HG03354 (cell line): ENCODE measurements at regions not wholly inside any gene's neighbourhood (a gene's known extent, or its start where the extent isn't known, plus 50 kb on each side); places are given as distances from the start of the nearest gene placed in this dataset.

Experiments
- ATAC-seq: cut with Tn5 transposase; IDR thresholded peaks from one replicate; pipeline ENCODE4 v1.9.1; 2021; ENCODE audit warnings: mild to moderate bottlenecking; ENCODE audit not compliant: unreplicated experiment, poor library complexity, severe bottlenecking

DNA sequence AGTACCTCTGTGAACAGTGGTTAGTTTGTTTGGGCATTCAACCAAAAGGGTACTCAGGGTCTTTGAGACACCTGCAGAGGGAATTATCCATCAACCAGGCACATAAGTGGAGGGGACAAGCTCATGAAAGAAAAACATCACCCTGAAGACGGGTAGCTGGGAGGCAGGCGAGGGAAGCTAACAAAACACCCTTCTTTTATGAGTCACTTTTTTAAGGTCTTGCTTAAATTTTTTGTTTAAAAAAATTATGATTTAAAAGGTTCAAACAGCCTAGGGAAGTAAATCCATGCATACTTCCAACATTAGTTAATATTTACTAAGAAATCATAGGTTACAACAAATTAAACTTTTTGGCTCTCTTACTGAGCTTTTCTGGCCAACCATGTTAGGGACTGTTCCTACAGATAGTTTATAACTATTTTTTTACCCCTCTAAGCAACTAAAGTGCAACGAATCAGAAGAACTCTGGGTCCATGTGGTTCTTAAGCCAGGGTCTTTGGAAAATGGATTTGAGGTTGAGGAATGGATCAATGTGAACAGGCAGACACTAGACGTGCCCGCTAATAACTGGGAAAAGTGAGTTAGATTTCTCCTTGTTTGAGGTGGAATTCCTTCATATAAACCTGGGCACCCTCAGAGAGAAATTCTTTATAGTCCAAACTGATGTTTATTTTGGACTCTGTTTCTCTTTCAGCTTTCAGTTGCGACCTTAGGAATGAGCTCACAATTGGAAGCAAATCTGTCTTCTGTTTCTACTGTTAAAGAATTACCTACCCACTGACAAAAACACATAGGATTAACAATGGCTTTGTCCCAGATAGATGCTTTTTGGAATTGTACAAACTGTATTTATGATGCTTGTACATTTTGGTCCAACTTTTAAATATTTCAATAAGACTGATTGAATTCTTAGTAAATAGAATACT is 123.0 kb downstream of the LYPLAL1 start:
- no peak for ATAC-seq

DNA sequence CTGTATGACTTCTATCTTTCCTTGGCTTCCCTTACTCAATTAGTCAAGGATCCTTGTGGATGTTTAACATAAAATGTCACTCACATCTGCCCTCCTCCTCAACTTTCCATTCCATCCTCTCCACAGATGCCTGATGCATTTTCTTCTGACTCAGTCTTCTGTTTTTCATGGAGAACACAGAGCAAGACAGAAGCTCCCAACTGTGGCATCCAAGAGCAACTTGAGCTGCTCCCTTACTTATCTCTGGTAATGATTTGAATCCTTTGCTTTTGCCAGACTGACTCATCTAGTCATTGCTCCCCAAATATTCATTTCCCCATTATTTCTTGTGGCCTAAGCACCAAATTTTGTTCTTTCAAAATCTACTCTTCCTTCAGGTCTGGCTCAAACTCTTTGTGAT is 120.6 kb downstream of the LYPLAL1 start:
- no peak for ATAC-seq

DNA sequence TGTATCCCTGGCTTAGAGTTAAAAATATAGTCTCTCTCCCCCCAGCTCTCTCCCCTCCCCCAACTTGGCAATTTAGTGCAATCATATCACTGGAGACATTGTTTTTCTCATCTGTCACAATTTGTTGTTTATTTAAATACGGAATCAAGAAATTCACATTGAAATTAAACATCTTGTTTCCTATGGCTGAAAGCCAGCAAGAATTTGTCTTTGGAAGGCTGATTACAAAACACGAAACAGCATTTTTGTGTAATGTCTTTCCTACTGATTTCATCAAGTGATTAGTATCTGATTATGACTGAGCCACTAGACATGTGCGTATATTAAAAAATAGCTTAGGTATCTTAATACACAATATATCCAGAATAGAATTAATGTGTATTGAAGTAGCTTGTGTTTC is 119.7 kb downstream of the LYPLAL1 start:
- no peak for ATAC-seq

- ATAC-seq, result no peak
Observed at GRCh38 chr1:219292999-219293398, 119.3 kb downstream of the LYPLAL1 start.

DNA sequence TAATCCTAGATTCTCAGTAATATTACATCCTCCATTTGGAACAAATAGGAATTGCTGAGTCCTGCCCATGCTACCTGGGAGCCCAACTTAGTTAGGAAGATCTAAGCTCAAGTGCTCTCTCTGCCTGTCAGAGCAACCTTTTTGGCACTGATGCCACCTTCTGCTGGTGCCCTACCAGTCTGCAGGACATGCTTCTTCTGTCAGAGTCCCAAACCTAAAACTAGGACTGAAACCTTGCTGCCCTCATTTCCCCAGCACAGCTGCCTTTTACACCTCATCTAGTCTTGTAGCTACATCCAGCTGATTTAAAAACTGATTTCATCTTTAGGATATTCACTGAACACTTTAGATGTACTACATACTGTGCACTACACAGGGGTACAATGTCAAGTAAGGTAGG is 118.7 kb downstream of the LYPLAL1 start:
- no peak for ATAC-seq

DNA sequence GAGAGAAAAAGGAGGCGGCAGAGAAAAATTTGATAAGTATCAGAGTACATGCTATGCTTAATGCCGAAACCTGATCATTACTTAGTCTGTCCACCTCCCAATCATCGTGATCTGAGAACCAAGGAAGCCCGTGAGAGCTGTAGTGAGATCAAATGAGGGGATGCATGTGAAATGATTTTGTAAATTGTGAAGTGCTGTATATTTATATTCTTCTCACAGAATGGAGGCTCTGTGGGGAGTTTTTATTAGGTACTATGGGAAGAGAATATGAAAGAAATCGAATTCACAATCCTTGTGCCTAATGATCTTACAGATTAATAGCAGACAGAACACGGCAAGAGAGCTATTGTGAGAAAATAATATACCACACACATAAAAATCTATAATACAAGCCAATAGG is 115.5 kb downstream of the LYPLAL1 start:
- ATAC-seq, result no peak

DNA sequence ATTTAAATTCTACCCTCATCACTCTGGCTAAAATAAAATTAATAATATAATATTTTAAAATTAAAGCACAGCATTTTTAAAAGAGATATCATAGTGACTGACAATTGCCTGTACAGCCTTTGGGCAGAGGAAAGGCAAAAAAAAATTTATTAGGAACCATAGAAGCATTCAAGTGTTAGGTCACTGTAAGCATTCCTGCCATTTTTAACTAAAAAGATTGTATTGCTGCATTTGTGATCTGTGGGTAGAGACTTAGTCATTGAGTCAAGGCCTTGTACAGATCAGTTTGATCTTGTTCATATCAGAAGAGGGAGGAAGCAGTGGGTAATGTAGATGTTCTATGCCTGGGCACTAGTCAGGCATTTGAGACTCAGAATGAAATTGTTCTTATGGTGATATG is 109.9 kb downstream of the LYPLAL1 start:
- ATAC-seq, result no peak

DNA sequence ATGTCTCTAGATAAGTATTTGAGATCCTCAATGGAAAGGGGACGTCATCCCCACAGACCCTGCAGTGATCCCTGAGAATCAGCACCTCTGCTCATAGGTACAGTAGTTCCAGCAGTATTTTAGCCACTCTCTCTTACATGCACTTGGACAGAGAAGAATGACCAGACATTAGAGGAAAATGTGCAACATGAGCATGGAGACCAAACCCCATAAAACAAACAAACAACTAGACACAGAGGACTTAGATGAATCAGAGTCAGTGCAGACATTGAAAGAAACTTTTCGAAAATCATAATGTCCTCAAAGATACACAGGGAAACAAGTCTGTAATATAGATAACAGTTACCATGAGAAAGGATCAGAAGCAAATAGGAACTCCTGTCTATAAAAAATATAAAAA is 108.2 kb downstream of the LYPLAL1 start:
- no peak for ATAC-seq

DNA sequence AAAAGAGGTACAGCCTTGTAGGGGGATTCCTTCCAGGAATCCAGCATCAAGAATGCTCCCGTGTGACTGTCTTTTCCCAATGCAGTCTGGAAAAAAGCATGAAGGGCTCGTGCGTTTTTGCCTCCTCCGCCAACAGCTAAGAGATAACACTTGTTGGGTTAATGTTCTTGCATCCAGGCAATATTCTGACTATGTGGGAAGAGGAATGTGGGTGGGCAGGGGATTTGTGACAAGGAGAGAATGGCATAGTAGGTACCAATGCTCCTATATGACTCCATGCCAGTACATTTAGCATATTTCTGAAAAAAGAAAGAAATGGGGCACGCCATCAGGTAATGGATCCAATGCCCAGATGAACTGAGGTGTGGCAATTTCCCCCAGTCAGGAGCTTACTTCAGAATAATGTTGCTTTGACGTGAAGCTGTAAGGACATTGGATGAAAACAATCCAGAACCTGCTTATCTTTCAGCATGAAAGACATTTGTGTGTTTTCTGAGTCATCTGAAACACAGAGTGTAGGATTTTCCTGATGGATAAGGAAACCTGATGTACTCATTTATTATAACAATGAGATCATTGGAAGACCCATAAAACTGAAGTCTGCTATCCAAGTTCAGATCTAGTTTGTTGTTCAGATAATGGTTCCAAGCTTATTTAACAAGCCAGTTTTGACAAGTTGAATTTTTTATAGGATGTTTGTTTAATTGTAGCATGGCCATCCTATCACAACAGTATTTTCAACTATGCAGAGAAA is 105.5 kb downstream of the LYPLAL1 start:
- ATAC-seq, result no peak

DNA sequence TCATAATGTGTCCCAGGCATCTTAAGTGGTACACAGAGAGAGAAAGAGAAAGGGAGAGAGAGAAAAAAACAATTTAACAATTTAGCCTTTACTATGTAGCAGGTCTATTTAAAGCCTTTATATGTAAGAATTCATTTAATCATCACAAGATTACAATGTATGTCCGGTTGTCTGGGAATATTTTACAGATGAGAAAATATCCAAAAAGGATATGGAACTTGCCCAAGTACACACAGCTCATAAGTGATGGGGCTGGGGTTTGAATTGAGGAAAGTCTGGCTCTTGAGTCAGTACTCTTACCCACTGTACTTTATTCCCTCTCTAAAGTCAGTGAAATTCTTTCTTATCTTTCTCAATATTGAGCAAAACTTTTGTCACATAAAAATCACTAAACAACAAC is 104.6 kb downstream of the LYPLAL1 start:
- no peak for ATAC-seq

GRCh38 chr1:219277304-219278105 is 103.8 kb downstream of the LYPLAL1 start:
- no peak for ATAC-seq

- no peak for ATAC-seq
Observed at GRCh38 chr1:219276049-219276738, 102.5 kb downstream of the LYPLAL1 start.

DNA sequence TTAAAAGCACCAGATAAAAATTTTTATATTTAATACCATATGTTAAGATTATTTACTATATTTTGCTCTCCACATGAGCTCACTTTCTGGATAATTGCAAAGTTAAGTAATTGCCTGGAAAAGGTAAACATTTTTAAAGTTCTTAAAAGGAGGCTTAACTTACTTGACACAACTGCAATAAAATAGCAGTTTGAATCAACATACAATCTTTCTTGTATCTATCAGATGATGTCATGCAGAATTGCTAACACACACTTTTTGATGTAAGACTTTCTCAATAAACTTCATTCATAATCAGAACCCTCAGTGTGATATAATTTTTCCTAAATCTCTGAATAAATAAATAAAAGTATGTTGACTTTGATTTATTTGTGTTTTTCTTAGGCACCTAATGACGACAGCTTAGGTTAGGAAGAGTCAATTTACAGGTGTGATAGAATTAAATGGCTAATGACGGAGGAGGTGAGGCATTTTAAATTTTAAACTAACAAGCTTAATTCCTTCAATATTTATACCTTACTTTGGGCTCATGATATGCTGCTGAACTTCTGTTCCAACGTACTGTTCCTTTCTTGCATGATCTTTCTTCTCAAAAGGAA is 99.5 kb downstream of the LYPLAL1 start:
- ATAC-seq, result no peak

GRCh38 chr1:219271818-219272535 is 98.3 kb downstream of the LYPLAL1 start:
- no peak for ATAC-seq

DNA sequence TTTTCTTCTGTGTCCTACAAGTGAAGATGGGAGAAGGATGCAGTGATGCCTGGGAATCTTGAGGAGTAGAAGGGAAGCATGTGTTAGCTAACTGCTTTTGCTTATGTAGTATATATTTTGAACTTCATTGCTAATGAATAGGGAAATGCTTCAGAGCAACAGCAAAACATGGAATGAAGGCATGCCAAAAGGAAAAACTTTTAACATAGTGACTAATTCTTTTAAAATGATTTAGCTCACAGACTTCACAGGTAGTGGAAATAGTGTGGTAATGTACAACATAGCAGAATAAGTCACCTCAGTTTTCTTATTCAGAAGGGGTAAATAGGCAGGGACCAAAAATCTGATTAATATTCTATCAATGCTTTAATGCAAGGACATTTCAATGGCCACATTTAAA is 95.5 kb downstream of the LYPLAL1 start:
- no peak for ATAC-seq

GRCh38 chr1:219266524-219266923 is 92.8 kb downstream of the LYPLAL1 start:
- ATAC-seq, result no peak

DNA sequence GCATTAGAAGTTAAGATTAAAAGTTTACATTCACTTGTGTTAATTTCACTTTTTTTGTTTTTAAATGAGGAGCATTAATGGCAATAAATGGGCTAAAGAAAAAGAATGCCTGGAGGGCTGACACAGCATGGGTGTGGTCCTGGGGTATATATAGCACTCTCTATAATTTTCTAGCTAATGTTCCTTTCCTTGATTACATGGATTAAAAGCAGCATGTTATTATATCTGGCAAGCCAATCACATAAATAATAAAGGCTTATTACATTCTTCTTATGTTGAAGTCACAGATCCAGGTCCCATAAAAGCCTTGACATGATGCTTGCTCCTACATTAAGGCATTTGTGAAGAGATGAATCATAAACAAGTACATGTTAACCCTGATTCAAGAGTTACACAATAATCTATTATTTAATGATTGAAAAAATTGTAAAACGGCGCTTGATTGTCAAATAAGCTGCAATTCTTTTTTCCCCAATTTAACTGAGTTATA is 91.4 kb downstream of the LYPLAL1 start:
- ATAC-seq, result no peak

DNA sequence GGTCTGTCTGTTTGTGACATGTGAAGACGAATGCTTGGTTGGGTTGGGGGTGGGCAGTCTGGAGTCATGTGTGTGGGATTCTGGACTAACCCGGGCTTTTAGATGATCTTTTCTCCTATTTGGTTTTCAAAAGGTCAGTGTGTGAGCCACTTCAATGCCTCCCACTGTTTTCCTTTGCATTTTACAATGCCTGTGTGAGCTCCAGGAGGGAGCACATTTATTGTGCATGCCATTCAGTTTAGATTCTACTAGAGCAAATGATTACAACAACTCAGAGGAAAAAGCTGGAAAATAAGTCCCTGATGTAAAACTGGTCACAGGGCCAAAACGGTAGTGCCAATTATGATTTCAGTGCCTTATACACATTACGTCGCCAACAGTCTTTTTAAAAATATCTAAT is 90.9 kb downstream of the LYPLAL1 start:
- ATAC-seq, result no peak
